Coronary artery (tissue), 2 donors: ENCODE measurements at regions not wholly inside any gene's neighbourhood (a gene's known extent, or its start where the extent isn't known, plus 50 kb on each side); places are given as distances from the start of the nearest gene placed in this dataset.

Experiments
- DNase-seq: peaks from one replicate; pipeline ENCODE4 v3.0.0-alpha.2; 2017; ENCODE audit warnings: low spot score
- H3K27ac ChIP-seq, 2 donors: fragments of 200-600 bp; sonication (generic); one replicate each; pipeline ENCODE4 v1.5.1; 2016 to 2019
- H3K4me3 ChIP-seq: fragments of 200-600 bp; sonication (generic); 2 replicates; pipeline ENCODE4 v1.5.1; 2016; ENCODE audit warnings: mild to moderate bottlenecking, moderate library complexity
- CTCF ChIP-seq: fragments of 200-600 bp; sonication (generic); IDR thresholded peaks from one replicate; pipeline ENCODE4 v1.5.1; 2019; ENCODE audit warnings: antibody characterized with exemption

GRCh38 chr2:147479358-147479757, 365.5 kb upstream of the ACVR2A start:
- Histone ChIP-seq H3K4me3 (no peak overlapping the region), H3K27ac (no peak overlapping the region)
- TF ChIP-seq CTCF = no peak
- DNase-seq = no peak

GRCh38 chr2:147473075-147473474, 371.8 kb upstream of the ACVR2A start:
- no peak overlapping the region for H3K4me3 ChIP-seq
- DNase-seq = no peak

GRCh38 chr2:147471126-147471525, 373.7 kb upstream of the ACVR2A start:
- TF ChIP-seq CTCF = no peak
- Histone ChIP-seq H3K4me3 (no peak overlapping the region), H3K27ac (no peak overlapping the region)
- DNase-seq = no peak

More at GRCh38 chr2:147473075-147473474, 371.8 kb upstream of the ACVR2A start:
- no peak overlapping the region for H3K27ac ChIP-seq
- no peak for TF ChIP-seq CTCF

DNA sequence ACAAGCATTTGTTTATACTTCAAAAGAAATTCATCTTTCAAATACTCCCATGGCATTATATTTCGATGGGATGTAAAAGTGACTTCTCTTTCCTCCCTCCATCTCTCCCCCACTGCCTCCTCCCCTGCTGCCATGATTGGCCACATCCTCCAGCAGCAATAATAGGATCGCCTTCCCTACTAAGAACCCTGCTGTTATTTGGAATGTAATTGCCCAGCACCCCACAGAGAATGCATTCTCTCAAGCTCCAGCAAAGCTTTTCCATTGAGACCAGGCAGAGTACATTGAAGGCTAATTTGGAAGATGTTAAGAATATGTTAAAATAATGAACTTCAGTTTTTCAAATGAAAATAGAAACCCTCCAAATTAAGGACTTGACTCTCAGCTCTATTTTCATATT, 375.4 kb upstream of the ACVR2A start:
- H3K27ac ChIP-seq = no peak overlapping the region
- no peak for TF ChIP-seq CTCF
- no peak overlapping the region for H3K4me3 ChIP-seq
- DNase-seq = no peak

DNA sequence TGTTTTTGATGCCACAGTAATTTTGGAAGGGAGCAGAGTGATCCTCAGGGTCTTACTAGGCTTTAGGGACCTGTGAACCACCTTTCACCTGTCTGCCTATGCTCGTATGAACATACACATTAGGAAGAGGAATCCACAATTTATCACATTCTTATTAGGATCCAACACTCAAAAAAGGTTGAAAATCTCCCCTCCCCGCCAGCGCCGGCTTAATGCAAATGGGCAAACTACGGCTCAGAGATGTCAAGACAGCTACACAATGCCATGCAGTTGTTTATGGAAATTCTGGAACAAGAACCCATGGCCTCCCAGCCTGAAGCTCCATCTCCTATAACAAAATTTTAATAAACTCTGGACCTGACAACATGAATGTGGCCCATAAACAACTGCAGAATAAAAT, 375.9 kb upstream of the ACVR2A start:
- H3K4me3 ChIP-seq = no peak overlapping the region
- no peak overlapping the region for H3K27ac ChIP-seq
- TF ChIP-seq CTCF = no peak
- no peak for DNase-seq

DNA sequence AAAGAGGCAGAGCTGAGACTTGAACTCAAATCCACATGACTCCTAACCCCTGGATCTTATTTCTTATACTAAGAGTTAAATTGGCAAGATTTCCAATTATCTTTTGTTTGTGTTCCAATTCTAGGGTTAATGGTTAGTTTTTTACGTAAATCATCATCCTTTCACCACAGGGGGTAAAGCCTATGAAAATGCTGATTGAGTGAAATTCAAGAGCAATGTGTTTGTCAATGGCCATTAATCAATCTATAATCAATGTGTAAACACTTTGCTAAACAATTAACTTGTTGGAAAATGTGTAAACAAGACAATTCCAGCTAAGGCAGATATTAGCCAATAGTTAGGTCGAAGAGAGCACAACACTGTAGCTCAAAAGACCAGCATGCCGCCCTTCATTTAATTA, 376.5 kb upstream of the ACVR2A start:
- Histone ChIP-seq H3K27ac (no peak overlapping the region), H3K4me3 (no peak overlapping the region)
- no peak for DNase-seq
- no peak for TF ChIP-seq CTCF

GRCh38 chr2:147467441-147467840, 377.4 kb upstream of the ACVR2A start:
- no peak for TF ChIP-seq CTCF
- Histone ChIP-seq H3K27ac (no peak overlapping the region), H3K4me3 (no peak overlapping the region)
- no peak for DNase-seq
